Chondrocyte (in vitro differentiated cells): ENCODE measurements at regions not wholly inside any gene's neighbourhood (a gene's known extent, or its start where the extent isn't known, plus 50 kb on each side); places are given as distances from the start of the nearest gene placed in this dataset.

Experiments
- DNase-seq: peaks from one replicate; pipeline ENCODE4 v3.0.0; 2021; ENCODE audit warnings: mixed read lengths, low spot score
- H3K27ac Mint-ChIP-seq: one replicate; pipeline ENCODE4 v1.8.0; 2021; ENCODE audit warnings: mild to moderate bottlenecking, moderate library complexity, mixed read lengths; ENCODE audit not compliant: unreplicated experiment
- H3K27me3 Mint-ChIP-seq: 2 replicates; pipeline ENCODE4 v1.8.0; 2021; ENCODE audit warnings: low read depth, mixed read lengths
- H3K36me3 Mint-ChIP-seq: 2 replicates; pipeline ENCODE4 v1.8.0; 2021; ENCODE audit warnings: low read depth, mixed read lengths
- H3K4me1 Mint-ChIP-seq: 2 replicates; pipeline ENCODE4 v1.8.0; 2021; ENCODE audit warnings: low read depth, mild to moderate bottlenecking, mixed read lengths
- H3K4me3 Mint-ChIP-seq: one replicate; pipeline ENCODE4 v1.8.0; 2021; ENCODE audit warnings: mild to moderate bottlenecking, moderate library complexity, mixed read lengths; ENCODE audit not compliant: unreplicated experiment
- H3K9me3 Mint-ChIP-seq: 2 replicates; pipeline ENCODE4 v1.8.0; 2021; ENCODE audit warnings: low read depth, mixed read lengths
- CTCF ChIP-seq: fragments of 200-600 bp; sonication (generic); IDR thresholded peaks from 2 replicates; pipeline ENCODE4 v1.5.0; 2021; ENCODE audit warnings: antibody characterized with exemption, mild to moderate bottlenecking, moderate library complexity

DNA sequence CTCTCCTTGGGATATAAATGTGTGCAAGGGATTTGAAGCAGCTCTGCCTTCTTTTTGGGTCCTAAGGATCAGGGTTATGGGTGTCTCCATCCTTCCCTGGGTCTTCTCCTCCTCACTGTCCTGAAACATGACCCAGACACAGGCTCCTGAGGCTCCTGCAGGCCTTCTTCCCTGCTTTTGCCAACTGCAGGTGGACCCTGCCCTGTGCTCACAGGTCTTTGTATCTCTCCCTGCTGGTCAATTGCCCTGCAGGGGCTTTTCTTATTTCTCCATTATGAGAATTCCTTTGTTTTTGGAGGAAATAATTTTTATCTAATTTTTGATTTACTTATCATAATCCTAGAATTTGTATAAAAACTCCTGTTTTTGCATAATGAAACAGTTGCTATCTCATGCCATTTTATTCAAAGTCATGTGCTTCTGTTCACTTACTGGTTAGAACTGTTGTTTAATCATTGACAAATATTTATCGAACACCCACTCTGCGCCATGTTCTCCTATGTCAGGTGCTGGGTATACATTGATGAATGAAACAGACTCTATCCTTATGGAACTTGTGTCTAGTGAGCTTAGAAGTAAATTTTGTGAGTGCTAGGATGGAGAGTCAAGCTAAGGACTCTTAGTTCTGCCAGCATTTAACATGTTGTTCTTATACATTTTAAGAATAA lies 89.7 kb upstream of the TOP3B start:
- no peaks in the 10 kb centered on the region for H3K9me3 Mint-ChIP-seq
- no peak overlapping the region for H3K27ac Mint-ChIP-seq
- H3K4me1 Mint-ChIP-seq, result peaks cover 43% of the 10 kb centered on the region
- H3K4me3 Mint-ChIP-seq, result no peak overlapping the region
- DNase-seq, result no peak
- TF ChIP-seq CTCF, result no peak
- H3K36me3 Mint-ChIP-seq, result no peaks in the 10 kb centered on the region
- H3K27me3 Mint-ChIP-seq, result peaks cover 23% of the 10 kb centered on the region

DNA sequence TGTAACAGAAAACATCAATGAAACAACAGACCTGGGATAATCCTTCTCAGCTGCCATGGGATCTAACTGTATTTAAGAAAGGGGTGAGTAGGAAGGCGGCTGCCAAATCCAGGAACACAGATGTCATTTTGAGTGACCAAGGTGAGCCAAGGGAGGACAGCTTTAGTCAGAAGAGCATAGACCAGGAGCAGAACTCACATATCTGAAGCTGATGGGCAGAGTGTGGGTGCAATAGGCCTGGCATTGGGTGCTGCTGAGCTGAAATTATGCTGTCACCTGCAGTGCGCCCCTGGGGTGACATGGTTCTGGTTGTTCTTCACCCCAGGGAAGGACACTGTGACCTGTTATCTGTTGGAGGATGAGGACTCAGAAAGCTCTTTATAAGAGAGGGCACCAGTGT lies 88.9 kb upstream of the TOP3B start:
- no peak for DNase-seq
- Mint-ChIP-seq H3K4me1 (peaks cover 36% of the 10 kb centered on the region), H3K4me3 (no peak overlapping the region), H3K27me3 (peaks cover 31% of the 10 kb centered on the region), H3K36me3 (no peaks in the 10 kb centered on the region), H3K27ac (no peak overlapping the region), H3K9me3 (no peaks in the 10 kb centered on the region)
- no peak for TF ChIP-seq CTCF

GRCh38 chr22:22070371-22070824 lies 87.8 kb upstream of the TOP3B start:
- peaks cover 34% of the 10 kb centered on the region for H3K27me3 Mint-ChIP-seq

DNA sequence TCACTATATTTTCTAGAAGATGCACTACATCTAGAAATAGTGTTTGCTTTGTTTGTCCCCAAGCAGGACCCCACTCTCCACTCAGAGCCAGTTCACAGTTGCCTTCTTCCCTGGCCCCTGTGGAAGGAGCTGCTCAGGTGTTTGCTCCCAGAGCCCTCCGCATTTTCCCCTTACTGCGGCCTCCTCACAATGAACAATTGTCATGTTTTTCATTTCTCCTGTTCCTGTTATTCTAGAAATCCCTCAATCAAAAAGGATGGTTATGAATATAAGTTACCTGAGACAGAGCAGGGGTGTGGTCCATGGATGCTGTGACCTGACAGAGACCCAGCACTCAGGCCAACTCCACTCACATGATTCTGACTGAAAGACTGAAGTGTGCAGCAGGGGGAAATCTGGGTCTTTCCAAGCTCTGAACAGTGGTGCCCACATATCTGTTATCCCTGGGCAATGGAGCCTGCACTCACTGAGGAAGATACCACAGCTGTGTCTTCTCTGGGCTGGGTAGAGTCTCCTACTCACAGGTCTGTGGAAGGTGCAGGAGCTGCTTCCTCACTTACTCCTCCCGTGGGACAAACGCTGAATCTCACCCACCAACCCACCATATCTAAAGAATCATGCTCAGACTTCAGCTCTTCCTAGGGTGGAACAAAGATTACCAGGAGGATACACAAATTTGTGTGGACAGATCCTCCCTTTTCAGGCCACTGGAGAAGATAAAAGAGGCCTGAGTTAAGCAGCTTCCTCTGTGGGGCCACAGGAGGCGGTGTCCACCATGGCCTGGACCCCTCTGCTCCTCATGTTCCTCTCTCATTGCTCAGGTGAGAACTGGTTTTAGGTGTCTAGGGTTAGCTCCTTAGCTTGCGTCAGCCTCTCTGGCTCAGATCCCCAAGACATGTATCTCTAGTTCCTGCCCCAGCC lies 87.1 kb upstream of the TOP3B start:
- Mint-ChIP-seq H3K27ac (no peak overlapping the region), H3K36me3 (no peaks in the 10 kb centered on the region), H3K27me3 (peaks cover 40% of the 10 kb centered on the region), H3K9me3 (no peaks in the 10 kb centered on the region), H3K4me1 (peaks cover 21% of the 10 kb centered on the region), H3K4me3 (no peak overlapping the region)
- no peak for DNase-seq
- TF ChIP-seq CTCF, result no peak

More at GRCh38 chr22:22070371-22070824, 87.8 kb upstream of the TOP3B start:
- TF ChIP-seq CTCF, result no peak
- Mint-ChIP-seq H3K4me1 (peaks cover 28% of the 10 kb centered on the region), H3K27ac (no peak overlapping the region), H3K4me3 (no peak overlapping the region), H3K9me3 (no peaks in the 10 kb centered on the region), H3K36me3 (no peaks in the 10 kb centered on the region)
- no peak for DNase-seq

DNA sequence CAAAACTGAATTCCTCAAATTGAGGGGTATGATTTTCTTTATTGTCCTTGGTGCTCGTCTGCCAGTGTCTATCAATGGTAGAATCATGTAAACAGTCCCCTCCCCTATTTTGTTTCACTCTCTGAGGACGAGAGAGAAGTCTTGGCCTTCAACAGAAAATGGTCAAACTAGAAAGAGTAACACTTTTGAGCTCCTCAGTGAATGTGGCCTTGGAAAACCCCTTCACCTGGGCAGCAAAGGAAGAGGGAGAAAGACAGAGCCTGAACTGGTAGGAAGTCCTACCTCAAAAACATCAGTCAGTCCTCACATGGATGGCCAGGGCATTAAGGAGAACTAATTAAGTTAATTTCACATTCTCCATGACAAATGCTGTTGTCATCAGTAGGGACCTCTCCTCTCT lies 86.1 kb upstream of the TOP3B start:
- no peak overlapping the region for H3K27ac Mint-ChIP-seq
- no peak for TF ChIP-seq CTCF
- H3K4me1 Mint-ChIP-seq, result peaks cover 11% of the 10 kb centered on the region
- DNase-seq, result no peak
- H3K36me3 Mint-ChIP-seq, result no peaks in the 10 kb centered on the region
- H3K4me3 Mint-ChIP-seq, result no peak overlapping the region
- peaks cover 45% of the 10 kb centered on the region for H3K27me3 Mint-ChIP-seq
- no peaks in the 10 kb centered on the region for H3K9me3 Mint-ChIP-seq
